Stimulated activated CD8-positive, alpha-beta memory T cell treated with anti-CD3 and anti-CD28 coated beads, Interleukin-4, amount 100 ng/mL, for 4 hours (primary cell): ENCODE measurements at regions not wholly inside any gene's neighbourhood (a gene's known extent, or its start where the extent isn't known, plus 50 kb on each side); places are given as distances from the start of the nearest gene placed in this dataset.

Experiments used
- DNase-seq, 2 donors: peaks; one replicate each; pipeline ENCODE4 v3.0.0-alpha.2; 2020; ENCODE audit warnings: low read depth in 2 of 2, low spot score in 1 of 2

GRCh38 chr12:60120199-60120598 is 524.4 kb downstream of the SLC16A7 start:
- no peak for DNase-seq

DNA sequence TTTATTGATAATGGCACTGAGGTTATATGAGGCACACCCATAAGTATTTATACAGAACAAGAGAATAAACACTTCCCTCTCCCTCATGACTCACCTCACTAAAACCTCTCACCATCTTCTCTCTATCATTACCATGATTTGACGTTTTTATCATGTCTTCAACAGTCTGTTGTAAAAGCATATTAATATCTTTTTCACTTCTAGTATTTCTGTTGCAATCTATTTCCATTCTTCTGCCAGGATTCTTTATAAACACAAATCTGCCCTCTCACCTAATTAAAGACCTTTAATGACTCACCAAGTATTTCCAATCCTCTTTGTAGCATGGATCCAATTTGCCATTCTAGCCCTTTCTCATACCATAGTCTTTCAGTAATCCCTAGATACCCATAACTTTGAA is 527.7 kb downstream of the SLC16A7 start:
- no peak for DNase-seq

DNA sequence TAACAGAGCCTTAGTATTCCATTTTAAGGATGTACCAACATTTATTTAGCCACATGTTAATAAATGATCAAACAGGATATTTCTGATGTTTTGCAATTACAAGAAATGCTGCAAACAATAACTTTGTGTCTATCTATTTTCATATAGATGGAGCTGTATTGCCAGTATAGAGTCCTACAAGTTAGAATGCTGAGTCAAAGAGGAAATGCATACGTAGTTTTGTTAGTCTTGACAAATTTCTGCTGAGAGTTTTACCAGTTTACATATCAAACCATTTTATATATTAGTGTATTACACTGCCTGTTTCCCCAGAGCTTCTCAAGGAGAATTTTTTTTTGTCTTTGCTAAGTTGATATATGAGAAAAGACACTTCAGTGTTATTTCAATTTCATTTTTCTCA is 541.7 kb downstream of the SLC16A7 start:
- no peak for DNase-seq

DNA sequence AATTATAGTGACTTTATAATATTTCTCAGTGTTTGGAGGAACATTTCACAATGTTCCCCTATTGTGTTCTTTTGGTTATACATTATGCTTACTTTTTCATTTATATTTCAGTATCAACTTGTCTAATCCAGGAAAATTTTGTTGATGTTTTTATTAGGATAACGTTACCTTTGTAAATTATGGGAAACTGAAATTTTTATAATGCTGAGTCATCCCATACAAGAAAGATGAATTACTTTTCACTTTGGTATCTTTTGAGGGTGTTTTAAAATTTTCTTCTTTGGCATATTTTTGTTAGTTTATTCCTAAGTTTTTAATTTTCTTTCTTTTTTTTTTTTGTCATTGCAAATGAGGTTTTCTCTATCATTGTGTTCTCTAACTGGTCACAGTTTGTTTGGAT is 542.7 kb downstream of the SLC16A7 start:
- DNase-seq = no peak

DNA sequence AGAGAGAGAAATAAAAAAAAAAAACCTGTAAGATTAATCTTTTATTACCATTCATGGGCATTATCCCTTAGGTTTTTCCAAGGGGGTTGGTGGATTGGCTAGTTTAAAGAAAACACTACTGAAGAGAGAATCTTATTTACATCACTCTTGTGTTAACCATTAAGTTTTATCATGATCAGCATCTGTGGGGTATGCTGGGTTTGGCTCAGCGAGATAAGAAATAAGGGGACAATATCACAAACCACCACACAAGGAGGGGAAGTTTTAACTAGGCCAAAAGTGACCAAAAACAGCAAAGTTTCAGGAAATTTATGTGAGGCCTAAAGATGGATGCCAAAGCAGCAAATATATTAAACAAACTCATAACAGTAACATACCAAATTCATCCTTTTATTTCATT is 548.6 kb downstream of the SLC16A7 start:
- no peak for DNase-seq

DNA sequence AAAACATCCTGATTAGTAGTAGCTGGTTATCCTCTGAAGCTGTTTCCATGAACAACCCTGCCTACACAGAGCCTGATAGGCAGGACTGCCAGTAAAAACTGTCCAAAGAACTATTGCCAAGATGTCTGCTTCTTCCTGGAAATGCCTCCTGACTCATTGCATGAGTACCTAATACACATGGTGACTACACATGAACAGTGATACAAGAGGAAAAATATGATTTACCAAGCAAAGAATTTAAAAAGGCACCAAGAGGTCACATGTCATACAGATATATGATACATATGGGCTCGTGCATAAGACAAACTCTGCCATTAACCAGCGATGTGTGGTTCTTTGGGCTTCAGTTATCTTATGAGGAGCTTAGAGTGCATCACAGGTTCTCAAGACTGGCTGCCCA is 552.3 kb downstream of the SLC16A7 start:
- DNase-seq = no peak

DNA sequence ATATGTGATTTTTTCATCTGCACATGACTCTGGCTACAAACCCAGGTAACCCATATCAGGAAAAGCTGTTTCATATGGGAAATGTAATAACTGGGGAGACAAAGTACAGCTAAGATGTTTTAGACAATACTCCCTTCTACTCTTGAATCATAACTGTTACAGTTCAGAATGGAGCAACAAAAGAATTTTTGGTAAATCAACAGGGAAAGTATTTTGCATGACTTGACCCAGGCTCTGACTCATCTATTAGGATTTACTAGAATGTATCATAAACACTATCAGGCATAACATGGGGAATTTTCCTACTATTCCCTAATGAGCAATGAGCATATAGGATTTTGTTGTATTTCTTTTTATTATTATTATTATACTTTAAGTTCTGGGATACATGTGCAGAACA is 553.0 kb downstream of the SLC16A7 start:
- no peak for DNase-seq

GRCh38 chr12:60152756-60153155 is 556.9 kb downstream of the SLC16A7 start:
- no peak for DNase-seq

DNA sequence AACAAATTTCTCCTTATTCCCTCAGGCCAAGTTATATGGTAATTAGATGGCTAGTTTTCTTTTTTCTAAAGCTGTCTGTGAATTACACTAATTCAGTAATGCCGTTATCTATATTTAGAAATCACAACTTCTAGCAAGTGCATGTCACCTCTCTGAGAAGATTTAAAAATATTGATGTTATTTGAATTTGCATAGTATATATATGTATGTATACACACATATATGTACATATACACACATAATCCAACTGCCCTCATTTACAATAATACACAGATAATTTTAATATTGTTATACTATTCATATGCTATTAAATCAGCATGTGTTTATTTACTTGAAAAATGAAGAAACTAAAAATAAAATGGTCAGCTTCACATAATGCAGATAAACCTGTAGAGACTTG is 563.9 kb downstream of the SLC16A7 start:
- no peak for DNase-seq

- no peak for DNase-seq
Measured at GRCh38 chr12:60162988-60163720, 567.3 kb downstream of the SLC16A7 start.

GRCh38 chr12:60165781-60166180 is 570.0 kb downstream of the SLC16A7 start:
- no peak for DNase-seq

- DNase-seq = no peak
Measured at GRCh38 chr12:60168441-60168840, 572.6 kb downstream of the SLC16A7 start.

- DNase-seq = no peak
Measured at GRCh38 chr12:60169904-60170303, 574.1 kb downstream of the SLC16A7 start.

DNA sequence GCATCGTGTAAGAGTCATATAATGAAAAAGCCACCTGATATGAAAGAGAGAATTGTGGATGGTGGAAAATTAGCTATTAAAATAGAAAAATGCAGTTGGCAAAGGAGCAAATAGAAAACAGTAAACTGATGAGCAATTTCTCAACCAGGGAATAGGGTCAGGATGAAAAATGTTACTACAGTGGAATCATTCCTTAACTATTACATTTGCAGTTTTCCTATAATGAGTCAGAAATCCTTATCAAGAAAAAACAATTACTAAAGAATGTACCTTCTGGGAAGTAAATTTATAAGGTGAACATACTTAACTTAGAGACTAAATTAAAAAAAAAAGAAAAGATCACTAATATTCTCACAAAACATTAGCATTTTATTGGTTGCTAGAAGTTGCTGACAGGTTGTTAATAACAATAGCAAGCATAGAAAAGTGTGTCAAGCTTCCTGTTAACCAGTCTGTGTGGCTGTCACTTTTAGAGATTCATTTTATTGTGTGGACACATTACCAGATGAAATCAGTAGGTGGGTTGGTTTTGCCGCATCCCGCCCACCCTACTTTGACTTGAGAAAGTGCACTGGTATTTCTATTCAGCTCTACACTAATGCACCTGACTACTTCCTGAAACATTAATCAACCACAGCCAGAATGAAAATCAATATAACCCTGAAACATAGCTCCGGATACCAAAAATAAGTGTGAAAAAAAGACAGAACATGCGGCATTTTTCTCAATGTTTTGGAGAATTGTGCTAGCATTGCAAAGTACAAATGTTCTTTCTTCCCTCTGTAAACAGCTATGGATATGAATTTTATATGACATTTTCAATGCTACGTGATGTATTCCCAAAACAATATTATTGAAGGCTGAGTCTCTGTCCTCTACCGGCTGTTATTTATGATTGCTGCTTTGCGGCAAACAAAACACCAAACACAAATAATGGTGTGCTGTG is 576.7 kb downstream of the SLC16A7 start:
- DNase-seq = no peak

DNA sequence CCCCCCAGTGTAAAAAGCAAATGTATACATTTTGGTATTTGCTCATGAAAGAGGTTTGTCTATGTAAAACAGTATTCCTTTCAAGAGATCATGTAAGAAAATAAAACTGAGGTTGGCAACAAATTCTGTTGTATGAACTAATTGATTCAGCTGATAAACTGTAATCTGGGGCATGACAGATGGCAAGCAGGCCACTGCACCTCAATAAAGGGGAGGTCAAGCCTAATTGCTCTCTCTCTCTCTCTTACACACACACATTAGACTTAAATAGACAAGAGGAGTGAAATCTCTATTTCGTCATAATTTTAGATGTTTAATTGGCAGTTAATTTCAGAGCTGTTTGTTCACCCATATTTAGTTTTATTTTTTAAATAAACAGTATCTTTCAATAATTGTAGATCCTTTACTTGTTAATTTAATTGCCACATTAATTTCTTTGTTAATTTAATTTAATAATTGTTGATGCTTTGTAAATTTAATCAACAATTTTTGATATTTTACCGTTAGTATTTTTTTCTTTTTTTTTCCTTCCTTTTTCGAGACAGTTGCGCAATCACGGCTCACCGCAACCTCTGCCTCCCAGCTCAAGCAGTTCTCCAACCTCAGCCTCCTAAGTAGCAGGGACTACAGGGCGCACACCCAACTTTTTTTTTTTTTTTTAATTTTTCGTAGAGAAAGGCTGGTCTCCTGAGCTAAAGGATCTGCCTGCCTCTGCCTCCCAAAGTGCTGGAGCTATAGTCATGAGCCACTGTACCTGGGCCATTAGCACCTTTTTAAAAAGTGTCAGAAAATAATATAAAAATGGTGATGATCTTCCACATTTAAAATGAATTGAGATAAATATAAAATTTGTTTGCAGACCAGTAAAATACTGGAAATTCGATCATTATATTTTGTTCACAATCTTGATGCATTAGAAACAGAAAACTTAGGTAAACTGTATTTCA is 577.7 kb downstream of the SLC16A7 start:
- DNase-seq = no peak

DNA sequence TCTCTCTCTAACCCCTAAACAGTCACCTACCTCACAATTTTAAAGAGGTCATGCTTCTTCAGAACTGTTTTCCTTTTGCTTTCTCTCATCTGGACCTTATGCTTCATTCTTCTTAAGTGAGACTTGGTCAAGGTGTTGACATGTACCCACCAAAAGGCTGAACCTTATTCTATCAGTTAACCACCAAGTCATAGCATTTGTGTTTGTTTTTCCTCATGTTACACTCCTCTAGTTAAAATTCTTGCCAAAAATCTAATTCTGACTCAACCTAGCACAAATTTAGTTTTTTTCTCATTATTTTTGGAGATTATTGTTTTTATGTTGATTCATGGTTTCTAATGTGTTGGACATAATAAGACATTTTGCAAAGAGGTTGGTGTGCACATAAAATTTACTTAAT is 578.6 kb downstream of the SLC16A7 start:
- no peak for DNase-seq

- no peak for DNase-seq
Measured at GRCh38 chr12:60174941-60175340, 579.1 kb downstream of the SLC16A7 start.

DNA sequence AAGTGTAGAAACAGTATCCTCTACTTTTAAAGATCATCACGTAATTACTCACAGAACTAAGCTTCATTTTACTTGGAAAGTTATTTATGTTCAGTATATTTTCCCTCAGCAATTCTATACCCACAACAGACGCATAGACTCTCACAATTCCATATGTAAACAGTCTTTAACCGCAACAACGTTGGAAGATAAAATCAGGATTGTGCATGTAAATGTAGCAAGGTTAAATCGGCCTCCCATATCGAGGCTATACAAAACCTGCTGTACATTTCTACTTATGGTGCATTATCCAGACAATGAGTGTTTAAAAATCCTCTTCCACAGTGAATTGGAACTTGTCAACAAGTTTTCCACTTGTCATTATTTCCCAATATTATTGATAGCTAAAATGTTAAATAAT is 581.1 kb downstream of the SLC16A7 start:
- no peak for DNase-seq

DNA sequence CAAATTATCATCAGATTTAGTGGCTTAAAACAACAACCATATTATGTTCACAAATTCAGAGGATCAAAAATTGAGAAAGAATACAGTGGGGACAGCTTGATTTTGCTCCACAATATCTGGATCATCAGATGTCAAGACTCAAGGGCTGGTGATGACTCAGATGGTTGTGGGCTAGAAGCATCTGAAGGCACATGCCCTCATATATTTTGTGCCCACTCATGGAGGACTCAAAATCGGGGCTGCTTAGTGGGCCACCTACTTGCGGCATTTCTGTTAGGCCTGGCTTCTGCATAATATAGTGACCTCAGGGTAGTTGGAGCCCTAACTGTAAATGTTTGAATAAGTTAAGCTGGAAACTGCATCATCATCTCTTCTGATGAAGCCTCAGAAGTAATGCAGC is 584.5 kb downstream of the SLC16A7 start:
- no peak for DNase-seq

GRCh38 chr12:60182354-60182753 is 586.5 kb downstream of the SLC16A7 start:
- DNase-seq = no peak

DNA sequence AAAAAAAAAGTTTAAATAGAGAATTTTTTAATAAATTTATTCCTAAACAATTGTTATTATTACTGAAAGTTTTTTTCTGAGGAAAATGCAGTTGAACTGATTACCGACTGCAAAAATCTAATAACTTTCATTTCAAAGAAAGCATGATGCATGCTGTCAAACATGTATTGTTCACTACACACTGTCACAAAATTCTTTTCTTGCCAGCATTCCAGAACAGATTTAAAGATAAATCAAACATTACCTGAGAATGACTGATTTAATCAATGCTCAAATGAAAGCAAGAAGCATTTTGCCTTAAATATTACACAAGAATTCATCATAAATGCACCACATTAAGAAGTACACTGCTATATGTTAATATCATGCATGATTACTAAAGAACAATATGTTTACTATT is 588.3 kb downstream of the SLC16A7 start:
- DNase-seq = no peak
